Fibroblast of pulmonary artery (primary cell): ENCODE measurements at regions not wholly inside any gene's neighbourhood (a gene's known extent, or its start where the extent isn't known, plus 50 kb on each side); places are given as distances from the start of the nearest gene placed in this dataset.

ENCODE experiments used
- DNase-seq: peaks from one replicate; pipeline ENCODE4 v3.0.0-alpha.2; 2010; ENCODE audit warnings: low read depth
- H3K4me3 ChIP-seq: replicated peaks from 2 replicates; pipeline ENCODE4 v1.5.1; 2011; ENCODE audit warnings: low read depth, mild to moderate bottlenecking, control low read depth, low read length, moderate library complexity
- CTCF ChIP-seq: IDR thresholded peaks from 2 replicates; pipeline ENCODE4 v1.5.1; 2011; ENCODE audit warnings: mild to moderate bottlenecking, control low read depth, low read length, inconsistent platforms; ENCODE audit errors: missing control alignments

GRCh38 chrX:5644776-5645175, 583.9 kb downstream of the NLGN4X start:
- DNase-seq, result no peak
- no peak for TF ChIP-seq CTCF
- H3K4me3 ChIP-seq, result no peak overlapping the region

GRCh38 chrX:5640071-5640470, 588.6 kb downstream of the NLGN4X start:
- DNase-seq, result no peak
- H3K4me3 ChIP-seq, result no peak overlapping the region
- no peak for TF ChIP-seq CTCF

- no peak for DNase-seq
- TF ChIP-seq CTCF, result no peak
- H3K4me3 ChIP-seq, result no peak overlapping the region
Measured at GRCh38 chrX:5638572-5638971, 590.1 kb downstream of the NLGN4X start.

- DNase-seq, result no peak
- H3K4me3 ChIP-seq, result no peak overlapping the region
- no peak for TF ChIP-seq CTCF
Measured at GRCh38 chrX:5632887-5633286, 595.8 kb downstream of the NLGN4X start.

- no peak for DNase-seq
- no peak overlapping the region for H3K4me3 ChIP-seq
- no peak for TF ChIP-seq CTCF
Measured at GRCh38 chrX:5632061-5632614, 596.5 kb downstream of the NLGN4X start.

GRCh38 chrX:5617666-5618065, 611.0 kb downstream of the NLGN4X start:
- DNase-seq, result no peak
- H3K4me3 ChIP-seq, result no peak overlapping the region
- no peak for TF ChIP-seq CTCF

- TF ChIP-seq CTCF, result no peak
- no peak for DNase-seq
- no peak overlapping the region for H3K4me3 ChIP-seq
Measured at GRCh38 chrX:5595570-5595969, 633.1 kb downstream of the NLGN4X start.
